ENCODE measurements at regions not wholly inside any gene's neighbourhood (a gene's known extent, or its start where the extent isn't known, plus 50 kb on each side); places are given as distances from the start of the nearest gene placed in this dataset.

- DNase-seq, result no peak
Observed at GRCh38 chr13:80462037-80462436, 121.1 kb upstream of the SPRY2 start.

GRCh38 chr13:80458543-80458942 is 117.6 kb upstream of the SPRY2 start:
- DNase-seq, result peak in 2 of 3 donors; percentile 59 to 63

- DNase-seq, result peak; percentile 60 to 93 (median 92)
Observed at GRCh38 chr13:80454245-80454644, 113.3 kb upstream of the SPRY2 start.

GRCh38 chr13:80452279-80452678 is 111.4 kb upstream of the SPRY2 start:
- no peak for DNase-seq

GRCh38 chr13:80451641-80452040 is 110.7 kb upstream of the SPRY2 start:
- no peak for DNase-seq

GRCh38 chr13:80450386-80450785 is 109.5 kb upstream of the SPRY2 start:
- DNase-seq, result no peak

GRCh38 chr13:80448725-80449124 is 107.8 kb upstream of the SPRY2 start:
- DNase-seq, result no peak

GRCh38 chr13:80447747-80448146 is 106.8 kb upstream of the SPRY2 start:
- DNase-seq, result no peak

- peak; percentile 63 to 78 (median 73) for DNase-seq
Observed at GRCh38 chr13:80444240-80445015, 103.5 kb upstream of the SPRY2 start.

GRCh38 chr13:80442609-80443008 is 101.7 kb upstream of the SPRY2 start:
- DNase-seq, result peak in 2 of 3 donors; percentile 36 to 47

- DNase-seq, result peak in 2 of 3 donors; percentile 45 to 49
Observed at GRCh38 chr13:80441968-80442367, 101.0 kb upstream of the SPRY2 start.

GRCh38 chr13:80438521-80438920 is 97.6 kb upstream of the SPRY2 start:
- DNase-seq, result no peak

GRCh38 chr13:80437231-80437630 is 96.3 kb upstream of the SPRY2 start:
- DNase-seq, result no peak

GRCh38 chr13:80436571-80437169 is 95.7 kb upstream of the SPRY2 start:
- no peak for DNase-seq

- DNase-seq, result no peak
Observed at GRCh38 chr13:80430561-80430960, 89.6 kb upstream of the SPRY2 start.

- DNase-seq, result peak; percentile 15 to 53 (median 29)
Observed at GRCh38 chr13:80428349-80429096, 87.6 kb upstream of the SPRY2 start.

GRCh38 chr13:80419416-80419815 is 78.5 kb upstream of the SPRY2 start:
- DNase-seq, result no peak

GRCh38 chr13:80413611-80414010 is 72.7 kb upstream of the SPRY2 start:
- no peak for DNase-seq

GRCh38 chr13:80408270-80408669 is 67.3 kb upstream of the SPRY2 start:
- no peak for DNase-seq

- no peak for DNase-seq
Observed at GRCh38 chr13:80400865-80401426, 60.0 kb upstream of the SPRY2 start.

- DNase-seq, result no peak
Observed at GRCh38 chr13:80400164-80400864, 59.4 kb upstream of the SPRY2 start.

- DNase-seq, result peak in 2 of 3 donors; percentile 5 to 16
Observed at GRCh38 chr13:80399340-80400163, 58.6 kb upstream of the SPRY2 start.
